Fibroblast of gingiva (primary cell): ENCODE measurements at regions not wholly inside any gene's neighbourhood (a gene's known extent, or its start where the extent isn't known, plus 50 kb on each side); places are given as distances from the start of the nearest gene placed in this dataset.
A peak's percentile ranks its signal among the peaks of the same experiment; 100 is the strongest.

Experiments used
- DNase-seq: peaks from one replicate; pipeline ENCODE4 v3.0.0-alpha.2; 2011; ENCODE audit warnings: low read depth

- no peak for DNase-seq
Measured at GRCh38 chr12:77492536-77492935, 338.2 kb upstream of the NAV3 start.

GRCh38 chr12:77489331-77489970, 341.2 kb upstream of the NAV3 start:
- no peak for DNase-seq

GRCh38 chr12:77488041-77488620, 342.6 kb upstream of the NAV3 start:
- peak; percentile 93 for DNase-seq

GRCh38 chr12:77486872-77487271, 343.8 kb upstream of the NAV3 start:
- no peak for DNase-seq

- no peak for DNase-seq
Measured at GRCh38 chr12:77485961-77486854, 344.5 kb upstream of the NAV3 start.

GRCh38 chr12:77481687-77482086, 349.0 kb upstream of the NAV3 start:
- no peak for DNase-seq

- no peak for DNase-seq
Measured at GRCh38 chr12:77477907-77478533, 352.7 kb upstream of the NAV3 start.

GRCh38 chr12:77471801-77472200, 358.9 kb upstream of the NAV3 start:
- DNase-seq = no peak

GRCh38 chr12:77469578-77470333, 360.9 kb upstream of the NAV3 start:
- no peak for DNase-seq

GRCh38 chr12:77442633-77443032, 377.3 kb upstream of the E2F7 start:
- peak; percentile 62 for DNase-seq

- no peak for DNase-seq
Measured at GRCh38 chr12:77439749-77440148, 374.4 kb upstream of the E2F7 start.

- no peak for DNase-seq
Measured at GRCh38 chr12:77438644-77439043, 373.3 kb upstream of the E2F7 start.

- no peak for DNase-seq
Measured at GRCh38 chr12:77437206-77437605, 371.8 kb upstream of the E2F7 start.

GRCh38 chr12:77435446-77436091, 370.2 kb upstream of the E2F7 start:
- no peak for DNase-seq

- DNase-seq = peak; percentile 1
Measured at GRCh38 chr12:77433799-77434198, 368.4 kb upstream of the E2F7 start.

GRCh38 chr12:77429426-77429825, 364.1 kb upstream of the E2F7 start:
- no peak for DNase-seq

- no peak for DNase-seq
Measured at GRCh38 chr12:77421152-77421551, 355.8 kb upstream of the E2F7 start.

GRCh38 chr12:77409551-77409950, 344.2 kb upstream of the E2F7 start:
- DNase-seq = no peak

- DNase-seq = no peak
Measured at GRCh38 chr12:77407931-77408330, 342.6 kb upstream of the E2F7 start.

- DNase-seq = no peak
Measured at GRCh38 chr12:77406219-77406905, 341.0 kb upstream of the E2F7 start.

- DNase-seq = peak; percentile 57
Measured at GRCh38 chr12:77402716-77403115, 337.3 kb upstream of the E2F7 start.
